B cell (primary cell): ENCODE measurements at regions not wholly inside any gene's neighbourhood (a gene's known extent, or its start where the extent isn't known, plus 50 kb on each side); places are given as distances from the start of the nearest gene placed in this dataset.

ENCODE experiments used
- ATAC-seq: fragments of 200-7000 bp; cut with Tn5 transposase; one replicate; pipeline ENCODE4 v1.10.0; 2021; ENCODE audit warnings: low read depth, mild to moderate bottlenecking, moderate number of reproducible peaks, moderate library complexity
- CTCF ChIA-PET: fragments of 350-600 bp; sonication (Branson Sonifier 250); formaldehyde crosslinking; loops from one replicate; lab custom pipeline; 2021; ENCODE audit warnings: antibody characterized with exemption, inconsistent platforms; lab: Charles Lee
- POLR2A ChIA-PET: fragments of 350-600 bp; sonication (Branson Sonifier 250); formaldehyde crosslinking; loops from one replicate; lab custom pipeline; 2021; ENCODE audit warnings: antibody characterized with exemption; lab: Charles Lee
- DNase-seq: peaks from one replicate; pipeline ENCODE4 v3.0.0; 2013
- H2AFZ ChIP-seq: 2 replicates; pipeline ENCODE4 v1.6.1; 2012; ENCODE audit warnings: mild to moderate bottlenecking, low read depth, low read length; ENCODE audit not compliant: insufficient read depth, poor library complexity, severe bottlenecking
- H3K27ac ChIP-seq, 2 donors: 1 replicate in 1 of 2; 2 replicates in 1 of 2; pipeline ENCODE4 v1.5.1; 2012 to 2013; ENCODE audit warnings: low read length in 2 of 2, mild to moderate bottlenecking in 2 of 2, moderate library complexity in 1 of 2
- H3K27me3 ChIP-seq, 4 experiments: fragments of 200-600 bp in 1 of 4; sonication (generic) in 1 of 4; replicated peaks in 1 of 4; 1 replicate in 2 of 4; 2 replicates in 2 of 4; pipeline versions ENCODE4 v1.6.1 to v1.7.0; 2013 to 2016; ENCODE audit warnings: low read length in 3 of 4, mild to moderate bottlenecking in 2 of 4, mixed read lengths in 1 of 4, moderate library complexity in 1 of 4; ENCODE audit not compliant: insufficient read depth in 4 of 4, control insufficient read depth in 3 of 4; ENCODE audit errors: control extremely low read depth in 1 of 4
- H3K36me3 ChIP-seq, 2 experiments: replicated peaks in 1 of 2; 1 replicate in 1 of 2; 2 replicates in 1 of 2; pipeline versions ENCODE4 v1.6.1 to v1.7.1; 2013; ENCODE audit warnings: low read length in 1 of 2; ENCODE audit not compliant: insufficient read depth in 2 of 2, control insufficient read depth in 1 of 2; ENCODE audit errors: control extremely low read depth in 1 of 2, extremely low read depth in 1 of 2
- H3K4me1 ChIP-seq, 2 donors: fragments of 200-600 bp in 1 of 2; sonication (generic) in 1 of 2; 1 replicate in 1 of 2; 2 replicates in 1 of 2; pipeline versions ENCODE4 v1.5.1 to v1.6.1; 2013 to 2017; ENCODE audit warnings: low read length in 2 of 2; ENCODE audit not compliant: control insufficient read depth in 2 of 2, insufficient read depth in 2 of 2
- H3K4me2 ChIP-seq: replicated peaks from 2 replicates; pipeline ENCODE3; 2012; ENCODE audit warnings: mild to moderate bottlenecking, low read depth, low read length; ENCODE audit not compliant: poor library complexity, severe bottlenecking
- H3K4me3 ChIP-seq, 5 experiments: fragments of 200-600 bp in 1 of 5; sonication (generic) in 1 of 5; 1 replicate in 3 of 5; 2 replicates in 2 of 5; pipeline versions ENCODE4 v1.5.1 to v1.7.0; 2011 to 2016; ENCODE audit warnings: low read length in 4 of 5, mild to moderate bottlenecking in 4 of 5, low read depth in 2 of 5, control low read depth in 1 of 5, moderate library complexity in 1 of 5; ENCODE audit not compliant: insufficient read depth in 1 of 5; ENCODE audit errors: control extremely low read depth in 1 of 5, extremely low read depth in 1 of 5
- H3K79me2 ChIP-seq: fragments of 200-600 bp; sonication (generic); one replicate; pipeline ENCODE4 v1.6.0; 2016; ENCODE audit warnings: low read length; ENCODE audit not compliant: control insufficient read depth, insufficient read depth
- H3K9ac ChIP-seq: fragments of 200-600 bp; sonication (generic); 2 replicates; pipeline ENCODE4 v1.6.1; 2017; ENCODE audit warnings: mild to moderate bottlenecking, low read length, moderate library complexity
- H3K9me3 ChIP-seq, 3 donors: one replicate each; pipeline versions ENCODE4 v1.6.1 to v1.7.1; 2013; ENCODE audit warnings: low read length in 2 of 3; ENCODE audit not compliant: control insufficient read depth in 2 of 3, insufficient read depth in 1 of 3; ENCODE audit errors: control extremely low read depth in 1 of 3
- H4K20me1 ChIP-seq: 2 replicates; pipeline ENCODE4 v1.6.0; 2012; ENCODE audit warnings: mild to moderate bottlenecking, low read length; ENCODE audit not compliant: insufficient read depth, control insufficient read depth, poor library complexity, severe bottlenecking
- H3K27ac Mint-ChIP-seq: one replicate; pipeline ENCODE4 v1.8.0; 2021; ENCODE audit warnings: mixed read lengths
- H3K27me3 Mint-ChIP-seq: one replicate; pipeline ENCODE4 v1.8.0; 2021; ENCODE audit warnings: mixed read lengths
- H3K4me1 Mint-ChIP-seq: one replicate; pipeline ENCODE4 v1.8.0; 2021; ENCODE audit warnings: mixed read lengths
- H3K4me3 Mint-ChIP-seq: one replicate; pipeline ENCODE4 v1.8.0; 2021; ENCODE audit warnings: mixed read lengths
- H3K9me3 Mint-ChIP-seq: one replicate; pipeline ENCODE4 v1.8.0; 2022; ENCODE audit warnings: mixed read lengths; ENCODE audit not compliant: insufficient read depth
- EZH2 ChIP-seq: IDR thresholded peaks from 2 replicates; pipeline ENCODE4 v1.6.1; 2012; ENCODE audit warnings: borderline replicate concordance, low read depth, mild to moderate bottlenecking, moderate library complexity, low read length; ENCODE audit not compliant: insufficient read depth, poor library complexity, severe bottlenecking
- WGBS: methylation state at CpG from one replicate; pipeline ENCODE4 v1.1.5; 2013; ENCODE audit warnings: missing lambda C conversion rate; ENCODE audit not compliant: insufficient coverage; 5-methylcytosine and 5-hydroxymethylcytosine counted together
- intact Hi-C: fragments of 100-400 bp; cut with micrococcal nuclease; formaldehyde crosslinking; loops from one replicate; pipeline ENCODE4 v1.10.0; 2022
- TF ChIP-seq, protein P1 (sequence below): fragments of 200-600 bp; IDR thresholded peaks from one replicate; pipeline ENCODE4 v1.8.0; 2022; ENCODE audit warnings: antibody characterized with exemption, mild to moderate bottlenecking

DNA sequence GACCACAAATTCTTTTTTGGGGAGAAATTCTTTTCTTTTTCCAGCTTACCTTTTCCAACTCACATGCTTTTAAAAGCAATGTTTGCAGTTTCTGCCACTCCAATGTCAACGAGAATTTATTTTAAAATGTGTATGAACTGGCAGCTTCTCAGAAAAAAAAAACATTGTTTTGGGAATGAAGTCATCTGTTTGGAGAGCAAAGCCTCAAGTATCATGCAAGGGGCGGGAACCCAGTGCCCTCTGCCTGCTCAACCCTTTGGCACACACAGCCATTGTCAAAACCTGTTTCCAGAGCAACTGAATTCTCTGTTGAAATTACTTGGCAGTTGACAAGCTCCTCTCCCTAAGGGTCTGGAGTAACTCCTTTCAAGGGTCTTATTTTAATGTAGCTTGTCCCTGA, 128.5 kb downstream of the QPCT start:
- TF ChIP-seq, protein P1, sequence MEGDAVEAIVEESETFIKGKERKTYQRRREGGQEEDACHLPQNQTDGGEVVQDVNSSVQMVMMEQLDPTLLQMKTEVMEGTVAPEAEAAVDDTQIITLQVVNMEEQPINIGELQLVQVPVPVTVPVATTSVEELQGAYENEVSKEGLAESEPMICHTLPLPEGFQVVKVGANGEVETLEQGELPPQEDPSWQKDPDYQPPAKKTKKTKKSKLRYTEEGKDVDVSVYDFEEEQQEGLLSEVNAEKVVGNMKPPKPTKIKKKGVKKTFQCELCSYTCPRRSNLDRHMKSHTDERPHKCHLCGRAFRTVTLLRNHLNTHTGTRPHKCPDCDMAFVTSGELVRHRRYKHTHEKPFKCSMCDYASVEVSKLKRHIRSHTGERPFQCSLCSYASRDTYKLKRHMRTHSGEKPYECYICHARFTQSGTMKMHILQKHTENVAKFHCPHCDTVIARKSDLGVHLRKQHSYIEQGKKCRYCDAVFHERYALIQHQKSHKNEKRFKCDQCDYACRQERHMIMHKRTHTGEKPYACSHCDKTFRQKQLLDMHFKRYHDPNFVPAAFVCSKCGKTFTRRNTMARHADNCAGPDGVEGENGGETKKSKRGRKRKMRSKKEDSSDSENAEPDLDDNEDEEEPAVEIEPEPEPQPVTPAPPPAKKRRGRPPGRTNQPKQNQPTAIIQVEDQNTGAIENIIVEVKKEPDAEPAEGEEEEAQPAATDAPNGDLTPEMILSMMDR: no peak
- TF ChIP-seq EZH2: no peak
- no peak overlapping the region for H3K27ac Mint-ChIP-seq
- no peaks in the 10 kb centered on the region for H3K9me3 ChIP-seq
- ATAC-seq: no peak
- DNase-seq: no peak
- POLR2A ChIA-PET: no interaction called here
- no peak overlapping the region for H3K4me3 Mint-ChIP-seq
- no peak overlapping the region for H2AFZ ChIP-seq
- no peak overlapping the region for H3K4me3 ChIP-seq
- no peak overlapping the region for H3K4me2 ChIP-seq
- no peaks in the 10 kb centered on the region for H3K27me3 ChIP-seq
- no CpG with 5 or more reads among the region's 2 CpGs for WGBS
- no peaks in the 10 kb centered on the region for H3K4me1 ChIP-seq
- no peaks in the 10 kb centered on the region for H4K20me1 ChIP-seq
- H3K9me3 Mint-ChIP-seq: no peaks in the 10 kb centered on the region
- no peaks in the 10 kb centered on the region for H3K36me3 ChIP-seq
- intact Hi-C loops: no loop called here
- H3K9ac ChIP-seq: no peak overlapping the region
- no peaks in the 10 kb centered on the region for H3K4me1 Mint-ChIP-seq
- H3K27me3 Mint-ChIP-seq: no peaks in the 10 kb centered on the region
- no peaks in the 10 kb centered on the region for H3K79me2 ChIP-seq
- H3K27ac ChIP-seq: no peak overlapping the region
- CTCF ChIA-PET: interaction anchor here (0.6 kb wide), 1 partner anchor 380 kb away, joined by 3 read pairs; no protein-coding TSS in a partner anchor

DNA sequence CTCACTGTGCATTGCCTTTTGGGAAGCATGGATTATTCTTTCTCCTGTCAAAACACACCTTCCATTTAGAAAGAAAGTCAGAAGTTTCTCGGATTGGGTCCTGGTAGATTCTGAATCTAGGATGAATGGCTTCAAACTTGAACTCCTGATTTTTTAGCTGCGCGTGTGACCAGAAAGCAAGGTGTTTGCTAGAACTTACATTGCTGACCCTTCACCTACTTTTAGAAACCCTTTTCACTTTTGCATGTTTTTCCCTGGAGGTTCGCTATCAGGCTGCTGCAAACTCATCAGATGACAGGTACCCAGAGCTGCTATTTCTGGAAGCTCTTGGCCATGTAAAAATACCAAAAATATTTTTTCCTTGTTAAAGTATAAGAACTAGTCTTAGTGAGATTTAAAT, 132.0 kb downstream of the QPCT start:
- no peak overlapping the region for H3K4me2 ChIP-seq
- H3K4me1 ChIP-seq: no peaks in the 10 kb centered on the region
- peaks cover 0 to 3% (median 0%) of the 10 kb centered on the region in 4 experiments for H3K27me3 ChIP-seq
- peaks cover 0 to 6% (median 0%) of the 10 kb centered on the region in 3 donors for H3K9me3 ChIP-seq
- H3K4me3 ChIP-seq: no peak overlapping the region
- ATAC-seq: no peak
- no peak for DNase-seq
- 100% methylated on average over 1 of the region's 4 CpGs for WGBS
- no peaks in the 10 kb centered on the region for H3K36me3 ChIP-seq
- CTCF ChIA-PET: no interaction called here
- no peak overlapping the region for H3K27ac ChIP-seq
- H2AFZ ChIP-seq: no peak overlapping the region
- no peaks in the 10 kb centered on the region for H3K9me3 Mint-ChIP-seq
- peaks cover 3% of the 10 kb centered on the region for H3K27me3 Mint-ChIP-seq
- no peak overlapping the region for H3K9ac ChIP-seq
- H3K4me1 Mint-ChIP-seq: no peaks in the 10 kb centered on the region
- POLR2A ChIA-PET: no interaction called here
- H3K79me2 ChIP-seq: no peaks in the 10 kb centered on the region
- no peak overlapping the region for H3K4me3 Mint-ChIP-seq
- no peaks in the 10 kb centered on the region for H4K20me1 ChIP-seq
- intact Hi-C loops: no loop called here
- no peak for TF ChIP-seq EZH2
- TF ChIP-seq, protein P1: no peak
- H3K27ac Mint-ChIP-seq: no peak overlapping the region
